ENCODE measurements at regions not wholly inside any gene's neighbourhood (a gene's known extent, or its start where the extent isn't known, plus 50 kb on each side); places are given as distances from the start of the nearest gene placed in this dataset.

DNA sequence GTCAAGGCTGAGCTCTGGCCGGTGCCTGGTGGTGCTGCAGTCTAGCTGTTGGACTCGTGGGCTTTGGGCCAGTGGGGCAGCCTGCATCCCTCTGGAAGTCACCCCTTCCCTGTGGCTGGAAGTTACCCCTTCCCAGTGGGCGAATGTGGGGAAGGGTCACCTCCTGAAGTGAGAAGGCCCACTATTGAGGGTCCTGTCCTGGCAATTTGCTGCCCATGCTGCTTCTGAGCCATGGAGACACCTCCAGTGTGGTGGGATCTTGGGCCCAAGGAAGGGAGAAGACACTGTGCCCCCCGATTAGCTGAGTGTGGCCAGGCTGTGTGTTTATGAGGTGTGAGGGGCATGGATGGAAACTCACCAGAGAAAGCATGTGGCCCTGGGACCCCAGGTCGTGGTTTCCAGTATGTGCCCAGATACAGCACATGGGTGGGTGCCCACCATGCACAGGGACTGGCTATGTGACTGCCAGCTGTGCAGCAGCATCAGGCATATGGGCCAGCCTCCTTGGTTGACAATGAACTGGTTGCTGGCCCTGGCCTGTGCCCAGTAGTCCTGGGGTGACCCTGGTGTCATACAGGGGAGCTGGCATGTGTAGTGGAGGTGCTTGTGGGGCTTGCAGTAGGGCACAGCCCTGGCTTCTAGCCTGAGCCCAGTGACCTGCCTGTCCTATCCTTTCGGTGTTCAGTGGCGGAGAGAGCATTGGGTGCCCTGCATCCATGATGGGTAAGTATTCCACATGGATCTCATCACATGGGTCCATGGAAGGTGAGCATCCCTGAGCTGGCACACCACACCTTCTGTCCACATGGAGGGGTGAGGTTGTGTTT, 221.2 kb downstream of the SNRPN start:
- intact Hi-C loops (cut with micrococcal nuclease): no loop called here
- POLR2A ChIA-PET (ENCODE audit: unreplicated experiment): no interaction called here
- no peaks in the 10 kb centered on the region for H3K27me3 ChIP-seq (ENCODE audit: low read length)
- no peaks in the 10 kb centered on the region for H3K4me1 ChIP-seq (ENCODE audit: insufficient read depth, low read length)
- no peaks in the 10 kb centered on the region for H3K36me3 ChIP-seq (ENCODE audit: low read depth, low read length)
- no peaks in the 10 kb centered on the region for H3F3A ChIP-seq (ENCODE audit: low read length, unreplicated experiment)
- 0 out of 2 replicates have a peak, but pooled peaks cover 5% of the 10 kb centered on the region for H3K9me3 ChIP-seq (ENCODE audit: low read length)
- CTCF ChIA-PET: no interaction called here
- DNase-seq (no peak), ATAC-seq (no peak)
- BruUV-seq (replicated peaks): no TSS peak
- H3K9me2 ChIP-seq (replicated peaks; ENCODE audit: low read length): no peaks in the 10 kb centered on the region
- H3K79me2 ChIP-seq (ENCODE audit: low read length): no peaks in the 10 kb centered on the region
- H3K4me2 ChIP-seq (ENCODE audit: low read length): no peak overlapping the region
- no peak overlapping the region for H3K27ac ChIP-seq (ENCODE audit: low read length)
- no peaks in the 10 kb centered on the region for H4K20me1 ChIP-seq (ENCODE audit: low read length)
- no peak overlapping the region for H3K4me3 ChIP-seq (ENCODE audit: low read length)
- no peak overlapping the region for H3K9ac ChIP-seq (ENCODE audit: low read length)
- TF ChIP-seq EZH2phosphoT487 (IDR thresholded peaks at IDR 0.05; ENCODE audit: borderline replicate concordance, low read length) (no peak), EZH2 (IDR thresholded peaks at IDR 0.05; ENCODE audit: low read length, unreplicated experiment) (no peak)
- TF ChIP-seq, protein P1, sequence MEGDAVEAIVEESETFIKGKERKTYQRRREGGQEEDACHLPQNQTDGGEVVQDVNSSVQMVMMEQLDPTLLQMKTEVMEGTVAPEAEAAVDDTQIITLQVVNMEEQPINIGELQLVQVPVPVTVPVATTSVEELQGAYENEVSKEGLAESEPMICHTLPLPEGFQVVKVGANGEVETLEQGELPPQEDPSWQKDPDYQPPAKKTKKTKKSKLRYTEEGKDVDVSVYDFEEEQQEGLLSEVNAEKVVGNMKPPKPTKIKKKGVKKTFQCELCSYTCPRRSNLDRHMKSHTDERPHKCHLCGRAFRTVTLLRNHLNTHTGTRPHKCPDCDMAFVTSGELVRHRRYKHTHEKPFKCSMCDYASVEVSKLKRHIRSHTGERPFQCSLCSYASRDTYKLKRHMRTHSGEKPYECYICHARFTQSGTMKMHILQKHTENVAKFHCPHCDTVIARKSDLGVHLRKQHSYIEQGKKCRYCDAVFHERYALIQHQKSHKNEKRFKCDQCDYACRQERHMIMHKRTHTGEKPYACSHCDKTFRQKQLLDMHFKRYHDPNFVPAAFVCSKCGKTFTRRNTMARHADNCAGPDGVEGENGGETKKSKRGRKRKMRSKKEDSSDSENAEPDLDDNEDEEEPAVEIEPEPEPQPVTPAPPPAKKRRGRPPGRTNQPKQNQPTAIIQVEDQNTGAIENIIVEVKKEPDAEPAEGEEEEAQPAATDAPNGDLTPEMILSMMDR (conservative IDR thresholded peaks at IDR 0.05; ENCODE audit: low read depth, low read length): no peak
- no peak overlapping the region for H2AFZ ChIP-seq (ENCODE audit: low read length)

DNA sequence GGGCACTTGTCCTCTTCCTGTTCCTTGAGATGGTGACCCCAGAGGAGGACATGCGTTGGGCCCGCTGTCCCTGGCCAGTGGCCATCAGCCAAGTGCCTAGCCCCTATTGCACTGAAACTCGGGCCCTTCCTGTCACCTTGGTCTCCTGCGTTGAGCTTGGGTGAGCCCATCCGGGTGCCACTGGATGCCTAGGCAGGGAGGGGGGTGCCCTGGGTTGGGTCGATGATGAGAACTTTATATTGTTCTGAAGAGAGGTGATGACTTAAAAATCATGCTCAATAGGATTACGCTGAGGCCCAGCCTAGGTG, 221.8 kb downstream of the SNRPN start:
- 0 out of 2 replicates have a peak, but pooled peaks cover 5% of the 10 kb centered on the region for H3K9me3 ChIP-seq (ENCODE audit: low read length)
- no peak overlapping the region for H2AFZ ChIP-seq (ENCODE audit: low read length)
- H3K4me3 ChIP-seq (ENCODE audit: low read length): no peak overlapping the region
- no peaks in the 10 kb centered on the region for H3K79me2 ChIP-seq (ENCODE audit: low read length)
- H3K4me1 ChIP-seq (ENCODE audit: insufficient read depth, low read length): no peaks in the 10 kb centered on the region
- POLR2A ChIA-PET (ENCODE audit: unreplicated experiment): no interaction called here
- H3K27ac ChIP-seq (ENCODE audit: low read length): no peak overlapping the region
- no peaks in the 10 kb centered on the region for H3K27me3 ChIP-seq (ENCODE audit: low read length)
- ATAC-seq (no peak), DNase-seq (no peak)
- BruUV-seq (replicated peaks): no TSS peak
- CTCF ChIA-PET: no interaction called here
- no peaks in the 10 kb centered on the region for H3K9me2 ChIP-seq (replicated peaks; ENCODE audit: low read length)
- intact Hi-C loops (cut with micrococcal nuclease): no loop called here
- H4K20me1 ChIP-seq (ENCODE audit: low read length): no peaks in the 10 kb centered on the region
- H3K36me3 ChIP-seq (ENCODE audit: low read depth, low read length): no peaks in the 10 kb centered on the region
- H3K9ac ChIP-seq (ENCODE audit: low read length): no peak overlapping the region
- no peak for TF ChIP-seq EZH2phosphoT487 (IDR thresholded peaks at IDR 0.05; ENCODE audit: borderline replicate concordance, low read length)
- TF ChIP-seq, protein P1 (conservative IDR thresholded peaks at IDR 0.05; ENCODE audit: low read depth, low read length): no peak
- TF ChIP-seq EZH2 (IDR thresholded peaks at IDR 0.05; ENCODE audit: low read length, unreplicated experiment): no peak
- no peaks in the 10 kb centered on the region for H3F3A ChIP-seq (ENCODE audit: low read length, unreplicated experiment)
- H3K4me2 ChIP-seq (ENCODE audit: low read length): no peak overlapping the region

Measured in PC-3 (cell line).